Left ventricle myocardium inferior (tissue), 1 donor: ENCODE measurements at regions not wholly inside any gene's neighbourhood (a gene's known extent, or its start where the extent isn't known, plus 50 kb on each side); places are given as distances from the start of the nearest gene placed in this dataset. TPM values are rescaled to one million over a fixed set of nuclear protein-coding genes. Genes with fewer than 3 reads are reported as not detected.
"Not testable (repeated sequence)": the region's sequence is repeated elsewhere in the genome, so short reads cannot be mapped to it uniquely, and the experiment has no call there.

Experiments
- DNase-seq: peaks from one replicate; pipeline ENCODE4 v3.0.0-alpha.2; 2020
- H3K27ac ChIP-seq: fragments of 200-600 bp; replicated peaks from 2 replicates; pipeline ENCODE4 v1.8.0; 2021
- H3K27me3 ChIP-seq: fragments of 200-600 bp; 2 replicates; pipeline ENCODE4 v1.8.0; 2021; ENCODE audit warnings: low read depth
- H3K36me3 ChIP-seq: fragments of 200-600 bp; 2 replicates; pipeline ENCODE4 v1.8.0; 2021
- H3K4me1 ChIP-seq: fragments of 200-600 bp; 2 replicates; pipeline ENCODE4 v1.8.0; 2021
- H3K4me3 ChIP-seq: fragments of 200-600 bp; 2 replicates; pipeline ENCODE4 v1.8.0; 2021; ENCODE audit warnings: mild to moderate bottlenecking, moderate library complexity
- H3K9me3 ChIP-seq: fragments of 200-600 bp; replicated peaks from 2 replicates; pipeline ENCODE4 v1.8.0; 2021
- CTCF ChIP-seq: fragments of 200-600 bp; IDR thresholded peaks from 2 replicates; pipeline ENCODE4 v1.8.0; 2021; ENCODE audit warnings: antibody characterized with exemption, mild to moderate bottlenecking, borderline replicate concordance
- intact Hi-C: fragments of 100-400 bp; cut with micrococcal nuclease; formaldehyde crosslinking; loops from one replicate; pipeline ENCODE4 v1.11.0; 2022
- microRNA-seq: library from miRNA; unstranded; fragments of <30 nt; microRNA quantifications from one replicate; pipeline ENCODE4 v1.2.0, GENCODE V29; 2020
- donor health status: DM: no; HTN: yes; CAD: no; lungs with severe emphysema.

- H3K4me1 ChIP-seq: no peaks in the 10 kb centered on the region
- H3K4me3 ChIP-seq: no peak overlapping the region
- H3K9me3 ChIP-seq: peaks cover 100% of the 10 kb centered on the region
- peak; percentile 15 for DNase-seq
- no peak overlapping the region for H3K27ac ChIP-seq
- H3K27me3 ChIP-seq: no peaks in the 10 kb centered on the region
- H3K36me3 ChIP-seq: peaks cover 10% of the 10 kb centered on the region
- TF ChIP-seq CTCF: no peak
- intact Hi-C loops: no loop called here
Observed at GRCh38 chr9:40884072-40884901, 244.2 kb downstream of the FOXD4L6 start.

GRCh38 chr9:40883423-40884071 lies 244.9 kb downstream of the FOXD4L6 start:
- H3K4me1 ChIP-seq, intact Hi-C loops, DNase-seq, H3K4me3 ChIP-seq, H3K27me3 ChIP-seq, H3K36me3 ChIP-seq, H3K27ac ChIP-seq: not testable (repeated sequence)
- peaks cover 98% of the 10 kb centered on the region for H3K9me3 ChIP-seq

GRCh38 chr9:40873753-40874295 lies 254.7 kb downstream of the FOXD4L6 start:
- DNase-seq, H3K36me3 ChIP-seq, H3K27ac ChIP-seq, H3K27me3 ChIP-seq, intact Hi-C loops, H3K4me3 ChIP-seq, H3K4me1 ChIP-seq: not testable (repeated sequence)
- H3K9me3 ChIP-seq: peaks cover 90% of the 10 kb centered on the region

GRCh38 chr9:40868437-40868836 lies 260.0 kb downstream of the FOXD4L6 start:
- intact Hi-C loops, H3K4me3 ChIP-seq, H3K4me1 ChIP-seq, H3K27ac ChIP-seq, H3K27me3 ChIP-seq, DNase-seq, H3K36me3 ChIP-seq: not testable (repeated sequence)
- H3K9me3 ChIP-seq: peaks cover 64% of the 10 kb centered on the region

Small RNA genes in the stretch of these regions (microRNA-seq; reads per million reads assigned to microRNA genes)
- not detected for gene MIR1299
